ENCODE measurements at regions not wholly inside any gene's neighbourhood (a gene's known extent, or its start where the extent isn't known, plus 50 kb on each side); places are given as distances from the start of the nearest gene placed in this dataset.

GRCh38 chr3:72550582-72551262 lies 297.5 kb downstream of the SHQ1 start:
- no peaks in the 10 kb centered on the region; the same call in 1 of the 2 replicates for H3K27me3 Mint-ChIP-seq (ENCODE audit: low read depth)
- Histone ChIP-seq H3K9ac (ENCODE audit: extremely low read depth, insufficient read length, low read length) (no peak overlapping the region), H4K91ac (ENCODE audit: insufficient read length, low read depth, low read length) (no peak overlapping the region), H4K5ac (ENCODE audit: insufficient read length, low read depth, low read length) (no peak overlapping the region), H2BK120ac (ENCODE audit: low read depth, low read length, poor library complexity, severe bottlenecking) (no peak overlapping the region), H3K27ac (ENCODE audit: insufficient read length, low read depth, low read length) (no peak overlapping the region), H2BK5ac (ENCODE audit: insufficient read length, low read length) (no peak overlapping the region), H3K79me1 (ENCODE audit: insufficient read depth, low read depth, low read length, poor library complexity, severe bottlenecking) (no peaks in the 10 kb centered on the region), H2AK5ac (ENCODE audit: insufficient read length, low read length) (no peak overlapping the region), H3K4me2 (ENCODE audit: insufficient read depth, insufficient read length, low read length) (no peak overlapping the region), H3K14ac (ENCODE audit: insufficient read depth, low read length) (no peak overlapping the region), H3K79me2 (ENCODE audit: insufficient read depth, low read length) (no peaks in the 10 kb centered on the region), H3K56ac (ENCODE audit: insufficient read length, low read depth, low read length) (no peak overlapping the region), H3K9me3 (ENCODE audit: control insufficient read depth, low read depth, low read length) (no peaks in the 10 kb centered on the region), H3K18ac (ENCODE audit: insufficient read length, low read depth, low read length) (no peak overlapping the region), H3K4me1 (ENCODE audit: insufficient read depth, low read length) (no peaks in the 10 kb centered on the region), H3K23ac (ENCODE audit: insufficient read length, low read depth, low read length) (no peak overlapping the region), H3K4ac (ENCODE audit: low read depth, low read length) (no peak overlapping the region), H4K20me1 (ENCODE audit: control insufficient read depth, insufficient read depth, insufficient read length) (no peaks in the 10 kb centered on the region), H2BK15ac (ENCODE audit: low read depth, low read length) (no peak overlapping the region), H4K8ac (replicated peaks; ENCODE audit: insufficient read length, low read depth, low read length) (no peak overlapping the region), H2BK20ac (ENCODE audit: low read depth, low read length, poor library complexity, severe bottlenecking) (no peak overlapping the region), H2AFZ (ENCODE audit: low read length) (no peak overlapping the region), H3K23me2 (ENCODE audit: insufficient read length, low read depth, low read length, poor library complexity, severe bottlenecking) (no peaks in the 10 kb centered on the region), H3T11ph (ENCODE audit: low read length) (no peak overlapping the region), H2BK12ac (ENCODE audit: insufficient read length, low read depth, low read length) (no peak overlapping the region), H3K27me3 (ENCODE audit: insufficient read depth, low read length) (no peaks in the 10 kb centered on the region)
- no peak for TF ChIP-seq CTCF (conservative IDR thresholded peaks at IDR 0.05)
- no CpG with 5 or more reads among the region's 4 CpGs for WGBS (ENCODE audit: extremely low coverage, insufficient read length, low lambda C conversion rate)
- no peaks in the 10 kb centered on the region for H3K9me3 Mint-ChIP-seq
- H3K27ac Mint-ChIP-seq = no peak overlapping the region
- peaks cover 0 to 4% (median 0%) of the 10 kb centered on the region in 3 experiments; a peak in 2 of 7 replicates for H3K36me3 Mint-ChIP-seq (ENCODE audit: insufficient read depth in 1 of 3, low read depth in 3 of 3)
- H3K4me1 Mint-ChIP-seq = peaks cover 13 to 15% of the 10 kb centered on the region in 2 experiments
- DNase-seq = no peak
- H3K4me3 Mint-ChIP-seq = no peak overlapping the region

Measured in H9 (cell line).